KG1 (cell line): ENCODE measurements at regions not wholly inside any gene's neighbourhood (a gene's known extent, or its start where the extent isn't known, plus 50 kb on each side); places are given as distances from the start of the nearest gene placed in this dataset.
"Not testable (repeated sequence)": the region's sequence is repeated elsewhere in the genome, so short reads cannot be mapped to it uniquely, and the experiment has no call there.

Experiments
- DNase-seq: peaks from one replicate; lab custom pipeline; 2025; lab: John Stamatoyannopoulos, UW

DNA sequence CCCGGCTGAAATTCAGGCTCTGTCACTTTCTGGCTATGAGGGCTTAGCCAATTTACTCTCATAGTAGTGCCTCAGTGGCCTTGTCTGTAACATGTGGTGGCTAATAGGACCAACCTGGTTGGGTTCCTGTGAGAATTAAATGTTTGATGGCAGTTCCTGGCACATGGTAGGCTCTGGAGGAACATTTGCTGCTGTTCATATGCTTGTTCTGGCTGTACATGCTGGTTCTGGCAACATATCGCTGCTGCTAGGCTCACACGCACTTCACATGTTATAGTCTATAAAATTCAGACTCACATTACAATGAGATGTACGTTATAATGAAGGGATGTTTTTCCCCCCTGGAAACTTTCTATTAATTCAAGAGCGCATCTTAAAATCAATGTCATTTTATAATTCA lies 417.7 kb upstream of the GYPC start:
- DNase-seq, result no peak

DNA sequence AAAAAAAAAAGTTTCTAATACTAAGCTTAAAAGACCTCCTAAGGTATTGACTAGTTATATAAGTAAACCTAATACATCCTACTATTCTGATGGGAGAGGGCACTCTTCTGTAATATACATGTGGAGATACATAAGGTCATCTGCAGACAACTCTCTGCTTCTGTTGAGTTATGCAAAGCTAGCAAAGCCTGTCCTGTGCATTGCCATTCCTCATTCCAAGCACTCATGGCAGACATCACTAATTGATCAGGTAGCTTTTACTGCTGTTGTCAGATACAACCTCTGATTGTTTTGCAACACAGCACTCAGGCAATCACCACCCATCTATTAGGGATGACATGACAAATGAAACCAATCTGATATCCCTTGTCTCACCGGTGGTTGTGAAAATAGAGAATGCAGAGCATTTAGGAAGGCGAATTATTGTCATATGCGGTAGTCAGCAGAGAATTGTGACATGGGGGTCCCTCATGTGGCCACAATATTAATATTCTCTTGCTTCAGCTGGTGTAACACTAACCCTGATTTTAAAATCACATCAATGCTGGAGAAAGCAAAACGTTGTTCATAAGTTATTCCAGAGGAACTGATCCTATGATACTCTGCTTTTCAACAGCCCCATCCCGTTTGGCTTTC lies 416.5 kb upstream of the GYPC start:
- DNase-seq, result no peak

DNA sequence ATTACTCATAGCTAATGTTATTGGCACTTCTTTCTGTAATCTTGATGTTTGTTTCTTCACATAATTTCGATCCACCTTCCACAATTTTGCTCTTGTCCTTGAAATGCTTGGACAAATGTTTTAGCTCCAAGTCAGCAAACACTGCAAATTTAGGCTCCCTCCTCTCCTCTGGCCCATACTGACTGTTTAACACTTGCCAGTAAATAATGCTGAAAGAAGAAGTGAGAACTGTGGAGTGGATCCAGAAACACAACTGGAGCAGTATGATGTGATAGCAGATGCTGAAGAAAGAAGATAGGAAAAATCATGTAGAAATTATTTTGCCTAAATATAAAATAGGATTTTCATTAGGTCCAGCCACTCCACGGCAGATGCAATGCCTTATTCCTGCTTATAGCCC lies 415.0 kb upstream of the GYPC start:
- no peak for DNase-seq

DNA sequence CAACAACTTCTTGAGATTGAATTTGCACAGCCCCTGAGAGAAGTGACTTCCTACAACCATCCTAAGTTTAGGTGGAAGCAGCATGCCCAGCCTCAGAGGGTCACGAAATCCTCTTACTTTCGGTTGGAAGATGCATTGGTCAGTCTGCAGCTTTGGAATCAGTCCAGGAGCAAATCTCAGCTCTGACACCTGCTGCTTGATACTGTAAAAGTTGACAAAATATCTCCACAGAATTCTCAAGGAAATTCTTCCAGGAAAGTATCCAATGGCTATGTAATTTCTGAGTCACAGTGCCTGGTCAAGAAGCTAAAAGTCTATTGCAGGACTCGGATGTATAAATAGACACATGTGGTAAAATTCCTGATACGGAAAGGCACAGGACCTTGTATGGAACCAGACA lies 414.5 kb upstream of the GYPC start:
- DNase-seq, result no peak

DNA sequence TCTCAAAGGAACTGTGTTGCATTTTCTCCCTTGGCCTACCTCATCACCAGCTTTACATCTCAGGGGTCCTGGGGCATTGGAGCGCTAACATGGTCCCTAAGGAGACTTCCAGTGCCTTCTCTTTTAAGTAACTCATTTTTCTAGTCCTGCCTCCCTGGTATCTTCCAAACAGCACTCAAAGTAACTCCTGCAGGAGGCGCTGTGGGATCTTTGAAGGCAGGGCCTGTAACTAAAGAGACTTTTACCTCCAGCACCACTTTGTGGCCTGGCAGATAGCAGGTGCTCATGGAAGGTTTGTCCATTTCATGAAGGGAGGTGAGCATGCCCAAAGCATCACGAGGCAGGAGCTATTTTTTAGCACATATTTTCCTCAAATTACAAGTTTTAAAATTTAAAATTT lies 411.0 kb upstream of the GYPC start:
- DNase-seq, result peak; percentile 3

DNA sequence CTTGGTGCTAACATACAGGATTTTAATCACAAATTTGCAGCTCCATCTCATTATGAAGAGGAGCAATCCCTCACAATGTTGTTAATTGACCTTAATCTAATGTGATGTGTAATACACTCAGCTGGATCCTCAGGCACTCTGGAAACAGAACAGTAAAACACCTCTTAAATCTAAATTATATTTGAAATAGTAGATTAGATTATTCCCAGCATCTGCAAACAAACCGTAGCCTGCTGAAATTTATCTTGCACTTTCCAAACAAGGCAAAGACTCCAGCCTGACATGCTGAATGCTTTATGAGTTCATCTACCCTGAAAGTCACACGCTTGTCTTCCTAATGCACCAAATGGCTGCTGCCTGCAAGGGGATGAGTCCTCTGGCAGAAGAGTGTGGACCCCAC lies 402.3 kb upstream of the GYPC start:
- no peak for DNase-seq

DNA sequence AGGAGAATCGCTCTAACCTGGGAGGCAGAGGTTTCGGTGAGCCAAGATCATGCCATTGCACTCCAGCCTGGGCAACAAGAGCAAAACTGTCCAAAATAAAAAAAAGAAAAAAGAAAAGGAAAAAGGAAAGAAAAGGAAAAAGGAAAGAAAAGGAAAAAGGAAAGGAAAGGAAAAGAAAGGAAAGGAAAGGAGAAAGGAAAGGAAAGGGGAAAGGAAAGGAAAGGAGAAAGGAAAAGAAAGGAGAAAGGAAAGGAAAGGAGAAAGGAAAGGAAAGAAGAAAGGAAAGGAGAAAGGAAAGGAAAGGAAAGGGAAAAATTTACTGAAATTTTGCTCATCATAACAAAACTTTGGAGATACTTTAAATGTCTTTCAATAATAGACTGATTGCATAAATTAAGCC lies 391.3 kb upstream of the GYPC start:
- DNase-seq, result no peak

DNA sequence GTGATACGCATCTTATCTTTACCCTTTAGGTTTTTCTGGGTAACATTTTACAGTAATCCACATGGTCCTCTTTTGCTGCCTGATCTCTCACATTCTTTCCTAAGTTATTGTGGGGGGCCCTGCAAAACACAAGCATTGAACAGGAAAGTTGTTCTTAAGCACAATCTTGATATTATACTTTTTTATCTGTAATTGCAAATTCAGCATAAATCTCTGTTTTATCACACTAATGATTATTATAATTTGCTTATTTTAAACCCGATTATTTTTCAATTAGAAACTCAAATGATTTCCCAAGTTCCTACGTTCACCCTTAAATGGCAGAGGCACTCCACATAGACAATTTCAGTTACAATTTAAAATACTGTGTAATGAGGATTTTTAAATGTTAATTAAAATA lies 386.0 kb upstream of the GYPC start:
- DNase-seq, result no peak

DNA sequence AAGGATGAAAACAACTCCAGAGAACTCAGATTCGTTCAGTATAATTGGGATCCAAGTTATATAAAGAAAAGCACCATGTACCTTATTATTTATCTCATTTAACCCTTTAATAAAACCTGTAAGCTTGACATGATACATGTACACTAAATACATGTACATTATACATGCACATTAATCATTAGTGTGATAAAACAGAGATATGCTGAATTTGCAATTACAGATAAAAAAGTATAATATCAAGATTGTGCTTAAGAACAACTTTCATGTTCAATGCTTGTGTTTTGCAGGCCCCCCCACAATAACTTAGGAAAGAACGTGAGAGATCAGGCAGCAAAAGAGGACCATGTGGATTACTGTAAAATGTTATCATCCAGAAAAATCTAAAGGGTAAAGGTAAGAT lies 385.4 kb upstream of the GYPC start:
- no peak for DNase-seq

DNA sequence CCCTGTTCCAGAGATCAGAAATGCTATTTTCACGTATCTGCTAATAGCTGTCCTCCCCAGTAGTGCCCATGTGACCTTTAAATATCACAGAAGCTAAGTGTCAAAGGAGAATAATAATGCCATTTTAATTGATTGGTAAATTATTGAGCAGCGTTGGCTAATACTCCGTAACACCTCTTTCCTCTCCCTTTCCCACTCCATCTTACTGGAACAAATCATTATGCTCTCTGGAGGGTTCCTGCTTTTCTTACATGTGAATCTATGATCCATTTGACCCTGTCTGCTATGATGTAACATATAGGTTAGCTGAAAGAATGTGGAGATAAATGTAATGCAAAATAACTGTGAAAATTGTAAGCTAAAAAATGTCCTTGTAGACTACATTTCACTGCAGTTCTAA lies 383.6 kb upstream of the GYPC start:
- no peak for DNase-seq

DNA sequence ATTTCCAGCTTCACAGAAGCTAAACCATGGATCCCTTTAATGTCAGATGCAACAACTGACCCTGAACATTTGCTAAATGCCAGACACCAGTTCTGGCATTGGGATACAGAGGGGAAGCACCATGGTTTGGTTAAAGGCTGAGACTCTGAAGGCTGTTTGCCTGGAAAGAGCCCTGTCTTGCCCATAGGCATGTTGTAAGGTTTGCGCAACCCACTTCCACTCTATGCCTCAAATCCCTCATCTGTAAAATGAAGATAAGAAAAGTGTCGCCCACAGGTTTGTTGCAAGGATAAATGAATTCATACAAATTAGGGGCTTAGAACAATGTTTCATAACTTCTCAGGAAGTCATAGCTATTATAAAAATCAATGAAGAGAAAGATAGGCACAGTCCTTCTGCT lies 380.9 kb upstream of the GYPC start:
- no peak for DNase-seq

DNA sequence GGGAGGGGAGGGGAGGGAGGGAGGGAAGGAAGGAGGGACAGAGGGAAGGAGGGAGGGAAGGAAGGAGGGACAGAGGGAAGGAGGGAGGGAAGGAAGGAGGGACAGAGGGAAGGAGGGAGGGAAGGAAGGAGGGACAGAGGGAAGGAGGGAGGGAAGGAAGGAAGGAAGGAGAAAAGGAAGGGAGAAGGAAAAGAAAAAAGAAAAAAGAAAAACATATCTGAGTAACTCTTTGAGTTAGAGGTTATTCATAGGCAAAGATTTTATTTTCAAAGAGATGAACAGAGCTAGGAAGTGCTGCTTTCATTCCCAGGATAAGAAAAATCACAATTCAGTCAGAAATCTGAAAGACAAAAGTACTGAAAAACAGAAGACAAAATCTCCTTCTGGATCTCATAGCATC lies 379.7 kb upstream of the GYPC start:
- DNase-seq, result not testable (repeated sequence)

DNA sequence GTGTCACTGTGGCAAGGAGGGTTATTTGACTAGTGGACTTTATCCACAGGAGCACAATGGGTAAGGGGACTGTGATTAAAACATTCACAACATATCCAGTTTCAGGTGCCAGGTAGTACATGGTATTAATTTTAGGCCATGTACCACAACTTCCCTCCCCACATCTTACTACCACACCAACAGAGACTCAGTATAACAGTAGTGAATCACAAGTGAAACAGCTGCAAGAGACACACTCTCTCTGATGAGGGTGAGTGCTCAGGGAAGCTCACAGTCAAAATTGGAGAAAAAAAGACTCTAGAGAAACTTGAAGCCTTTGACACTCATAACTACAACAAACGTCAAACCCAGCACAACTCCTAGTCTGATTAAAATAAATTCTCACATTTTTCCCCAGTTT lies 367.6 kb upstream of the GYPC start:
- DNase-seq, result no peak

DNA sequence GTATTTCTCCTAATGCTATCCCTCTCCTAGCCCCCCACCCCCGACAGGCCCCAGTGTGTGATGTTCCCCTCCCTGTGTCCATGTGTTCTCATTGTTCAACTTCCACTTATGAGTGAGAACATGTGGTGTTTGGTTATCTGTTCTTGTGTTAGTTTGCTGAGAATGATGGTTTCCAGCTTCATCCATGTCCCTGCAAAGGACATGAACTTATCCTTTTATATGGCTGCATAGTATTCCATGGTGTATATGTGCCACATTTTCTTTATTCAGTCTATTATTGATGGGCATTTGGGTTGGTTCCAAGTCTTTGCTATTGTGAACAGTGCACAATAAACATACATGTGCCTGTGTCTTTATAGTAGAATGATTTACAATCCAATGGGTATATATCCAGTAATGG lies 362.0 kb upstream of the GYPC start:
- DNase-seq, result not testable (repeated sequence)

DNA sequence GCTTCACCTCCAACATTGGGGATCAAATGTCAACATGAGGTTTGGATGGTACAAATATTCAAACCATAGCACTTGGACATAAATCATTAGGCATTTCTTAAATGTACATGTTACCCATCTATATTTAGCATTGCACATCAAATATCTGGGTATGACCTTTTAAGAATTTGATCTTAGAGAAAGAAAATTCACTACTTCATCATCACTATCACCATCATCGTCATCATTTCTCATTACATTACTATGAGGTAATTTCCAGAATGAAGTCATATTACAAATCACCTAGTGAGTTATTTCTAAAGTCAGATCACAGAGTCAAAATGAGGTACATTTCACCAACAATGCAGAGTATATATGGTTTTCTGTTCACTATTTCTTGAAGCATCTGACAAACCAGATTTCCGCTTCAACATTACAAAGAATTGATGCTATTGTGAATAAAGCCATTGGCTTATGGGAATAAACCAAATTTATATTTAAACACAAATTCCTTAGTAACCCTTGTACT lies 356.4 kb upstream of the GYPC start:
- no peak for DNase-seq

DNA sequence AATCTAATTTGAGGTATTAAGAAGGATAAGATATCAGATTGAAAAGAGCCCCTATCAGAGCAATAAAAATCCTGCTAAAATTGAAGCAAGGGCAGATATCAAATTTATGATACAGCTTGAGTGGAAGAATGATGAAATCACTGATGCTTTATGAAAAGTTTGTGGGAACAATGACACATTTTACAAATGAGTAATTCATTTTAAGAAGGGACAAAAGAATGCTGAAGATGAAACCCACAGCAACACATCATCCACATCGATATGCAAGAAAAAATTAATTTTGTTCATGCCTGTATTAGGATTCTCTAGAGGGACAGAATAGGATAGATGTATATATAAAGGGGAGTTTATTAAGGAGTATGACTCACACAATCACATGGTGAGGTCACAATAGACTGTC lies 355.6 kb upstream of the GYPC start:
- DNase-seq, result no peak

DNA sequence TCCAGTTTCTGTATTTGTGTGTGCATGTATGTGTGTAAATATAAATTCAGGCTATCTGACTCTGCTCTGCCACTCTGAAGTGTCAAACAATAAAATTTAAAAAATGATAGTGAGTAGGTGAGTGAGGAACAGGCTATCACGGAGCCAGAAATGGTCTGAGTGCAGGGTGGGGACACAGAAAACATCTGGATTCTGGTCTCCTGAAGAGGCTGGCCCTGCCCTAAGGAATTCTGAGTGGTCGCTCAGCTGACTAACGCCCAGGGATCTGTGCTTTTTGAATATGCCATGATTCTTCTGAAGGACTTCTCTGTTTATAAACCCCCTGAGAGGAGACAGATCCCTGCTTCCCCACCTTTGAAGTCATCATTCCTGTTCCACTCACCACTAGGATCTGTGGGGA lies 353.9 kb upstream of the GYPC start:
- no peak for DNase-seq

DNA sequence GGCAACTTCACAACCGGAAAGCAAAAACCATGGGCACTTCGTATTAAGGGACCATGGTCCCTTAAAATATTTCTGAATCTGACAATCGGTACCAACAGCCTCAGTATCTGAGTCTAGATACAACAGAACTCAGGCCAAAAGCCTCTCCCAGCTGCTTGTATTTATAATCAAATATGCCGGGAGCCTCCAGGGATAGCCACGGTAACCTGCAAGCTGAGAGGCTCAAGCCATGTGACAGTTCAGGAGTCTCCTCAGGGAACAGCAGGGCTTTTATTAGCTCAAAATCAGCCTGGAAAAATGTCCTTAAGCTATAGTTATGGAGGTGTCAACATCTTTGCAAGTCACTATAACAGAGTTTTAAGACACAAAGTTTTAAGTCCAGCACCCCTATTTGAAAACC lies 352.8 kb upstream of the GYPC start:
- no peak for DNase-seq

DNA sequence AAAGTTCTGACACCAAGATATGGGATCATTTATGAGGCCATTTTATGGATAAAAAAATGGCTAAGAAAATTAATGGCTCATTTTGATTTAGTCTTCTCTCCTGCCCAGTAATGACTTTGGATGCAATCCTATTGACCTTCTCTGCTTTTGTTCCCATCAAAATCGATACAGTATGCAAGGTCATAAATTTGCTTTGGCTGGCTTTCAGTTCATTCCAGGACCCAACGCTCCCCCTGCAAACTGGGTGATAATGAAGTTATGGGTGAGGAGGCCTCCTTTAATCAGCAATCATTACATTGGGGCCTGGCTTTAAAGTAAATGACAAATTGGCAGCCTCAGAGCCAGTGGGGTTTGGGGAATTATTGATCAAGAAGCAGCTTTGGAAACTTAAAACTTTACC lies 351.8 kb upstream of the GYPC start:
- DNase-seq, result no peak

DNA sequence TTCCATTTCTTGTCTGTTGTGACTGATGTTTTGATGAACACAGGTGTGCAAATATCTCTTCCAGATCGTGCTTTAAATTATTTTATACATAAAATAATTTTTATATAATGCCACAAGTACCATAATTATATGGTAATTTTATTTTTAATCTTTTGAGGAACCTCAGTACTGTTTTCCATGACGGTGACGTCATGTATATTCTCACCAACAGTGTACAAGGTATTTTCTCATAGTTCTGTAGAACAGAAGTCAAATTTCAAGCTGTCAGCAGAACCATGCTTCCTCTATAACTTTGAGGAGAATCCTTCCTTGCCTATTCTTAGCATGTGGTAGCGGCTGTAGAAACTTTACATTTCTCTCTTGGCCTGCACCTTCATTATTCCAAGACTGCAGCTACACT lies 349.4 kb upstream of the GYPC start:
- DNase-seq, result no peak

DNA sequence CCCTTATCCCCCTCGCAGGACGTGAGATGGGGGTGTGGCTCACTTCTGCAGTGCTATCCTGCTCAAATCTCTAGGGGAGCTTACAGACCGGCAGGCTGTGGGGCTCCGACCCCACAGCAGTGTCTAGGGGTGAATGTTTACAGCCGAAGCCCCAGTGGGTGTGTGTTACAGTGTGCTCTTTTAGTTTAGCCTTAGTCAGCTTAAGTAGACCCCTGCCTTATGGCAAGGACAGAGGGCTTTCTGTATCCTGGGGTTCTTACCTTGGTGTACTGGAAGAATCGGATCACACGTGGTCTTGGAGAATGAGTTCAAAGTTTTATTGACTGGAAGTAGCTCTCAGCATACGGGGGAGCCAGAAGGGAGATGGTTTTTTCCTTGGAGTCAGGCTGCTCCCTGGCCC lies 348.2 kb upstream of the GYPC start:
- DNase-seq, result no peak

DNA sequence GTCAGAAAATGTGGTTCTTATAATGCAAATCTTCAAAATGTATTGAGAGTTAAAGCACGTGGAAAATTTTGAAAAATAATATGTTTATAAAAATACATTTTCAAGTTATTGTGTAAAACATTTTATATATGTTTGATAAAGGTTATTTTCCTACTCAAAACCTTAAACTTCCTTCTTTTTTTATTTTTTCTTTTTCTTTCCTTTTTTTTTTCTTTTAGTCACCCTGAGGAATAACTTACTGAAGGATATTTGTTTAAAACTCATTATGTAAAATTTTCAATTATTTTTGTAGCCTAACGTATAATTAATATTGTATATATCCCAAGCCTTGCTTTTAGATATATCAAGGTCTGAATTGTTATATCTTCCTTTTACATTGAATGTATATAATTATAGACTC lies 346.8 kb upstream of the GYPC start:
- no peak for DNase-seq

DNA sequence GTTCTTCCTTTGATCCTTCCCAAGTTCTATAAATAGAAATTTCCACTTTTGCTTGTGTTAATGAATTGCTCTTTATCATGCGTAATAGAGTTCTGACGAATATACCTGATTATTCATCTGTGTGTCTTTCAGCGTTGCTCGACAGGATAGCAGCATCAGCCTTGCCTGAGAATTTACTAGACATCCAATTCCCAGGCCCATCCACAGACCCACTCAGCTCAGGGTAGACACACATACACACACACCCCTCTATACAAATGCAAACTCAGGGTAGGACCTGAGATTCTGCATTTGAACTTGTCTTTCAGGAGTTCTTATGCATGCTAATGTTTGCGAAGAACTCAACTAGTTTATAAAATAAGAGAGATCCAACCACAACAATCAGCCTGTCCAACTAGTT lies 343.4 kb upstream of the GYPC start:
- no peak for DNase-seq

DNA sequence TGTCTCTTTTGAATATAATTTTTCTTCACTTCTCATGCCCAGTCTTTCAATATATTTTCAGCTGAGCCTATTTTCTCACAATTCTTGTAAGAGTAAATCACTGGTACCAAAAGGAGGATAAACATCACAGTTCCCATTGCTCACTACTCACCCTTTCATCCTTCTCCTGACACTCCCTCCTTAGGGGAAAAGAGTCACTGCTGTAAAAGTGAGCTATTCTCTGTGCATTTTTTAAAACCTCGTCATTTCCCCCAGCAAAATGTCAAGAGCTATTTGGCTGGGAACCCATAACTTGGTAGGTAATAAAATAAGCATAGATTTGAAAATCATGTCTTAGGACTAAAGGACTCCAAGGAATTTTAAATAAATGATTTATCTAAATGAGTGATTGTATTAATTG lies 340.1 kb upstream of the GYPC start:
- no peak for DNase-seq
